Bronchial epithelial cell (primary cell): ENCODE measurements at regions not wholly inside any gene's neighbourhood (a gene's known extent, or its start where the extent isn't known, plus 50 kb on each side); places are given as distances from the start of the nearest gene placed in this dataset.

Experiments
- DNase-seq: peaks from one replicate; pipeline ENCODE4 v3.0.0-alpha.2; 2010; ENCODE audit warnings: low read depth
- FAIRE-seq: peaks from 2 replicates; lab custom pipeline; 2011; peaks lifted over from hg19 to GRCh38; lab: Jason Lieb, UNC
- H3K27me3 ChIP-seq: 2 replicates; pipeline ENCODE4 v1.5.1; 2011; ENCODE audit warnings: low read length; ENCODE audit not compliant: control insufficient read depth, insufficient read depth
- H3K36me3 ChIP-seq: 2 replicates; pipeline ENCODE4 v1.5.1; 2011; ENCODE audit warnings: low read length; ENCODE audit not compliant: control insufficient read depth, insufficient read depth
- H3K4me3 ChIP-seq: 2 replicates; pipeline ENCODE4 v1.5.1; 2011; ENCODE audit warnings: mild to moderate bottlenecking, low read depth, low read length, control low read depth
- TF ChIP-seq, protein P1 (sequence below): IDR thresholded peaks from 2 replicates; pipeline ENCODE4 v1.5.1; 2011; ENCODE audit warnings: mild to moderate bottlenecking, moderate library complexity, low read length, control low read depth, inconsistent platforms; ENCODE audit not compliant: insufficient read depth, severe bottlenecking

DNA sequence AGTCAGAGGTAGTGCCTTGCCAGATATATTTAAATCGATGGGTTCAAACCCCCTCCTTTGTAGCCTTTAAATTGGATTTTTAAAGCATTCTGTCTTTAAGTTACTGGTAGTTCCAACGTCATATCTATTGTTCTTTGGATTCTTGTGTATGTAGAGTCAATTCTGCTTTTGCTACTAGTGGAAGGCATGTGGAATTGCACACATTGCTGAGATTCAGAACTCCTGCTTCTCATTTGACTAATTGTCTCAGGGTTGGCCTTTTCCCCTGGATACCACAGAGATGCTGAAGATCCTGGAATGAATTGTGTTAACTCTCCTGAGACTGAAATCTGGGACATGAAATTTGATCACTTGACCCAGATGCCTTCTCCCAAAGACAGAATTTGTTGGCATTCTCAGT lies 328.3 kb upstream of the RPS6KA3 start:
- DNase-seq: peak; percentile 3
- H3K27me3 ChIP-seq: no peaks in the 10 kb centered on the region
- TF ChIP-seq, protein P1, sequence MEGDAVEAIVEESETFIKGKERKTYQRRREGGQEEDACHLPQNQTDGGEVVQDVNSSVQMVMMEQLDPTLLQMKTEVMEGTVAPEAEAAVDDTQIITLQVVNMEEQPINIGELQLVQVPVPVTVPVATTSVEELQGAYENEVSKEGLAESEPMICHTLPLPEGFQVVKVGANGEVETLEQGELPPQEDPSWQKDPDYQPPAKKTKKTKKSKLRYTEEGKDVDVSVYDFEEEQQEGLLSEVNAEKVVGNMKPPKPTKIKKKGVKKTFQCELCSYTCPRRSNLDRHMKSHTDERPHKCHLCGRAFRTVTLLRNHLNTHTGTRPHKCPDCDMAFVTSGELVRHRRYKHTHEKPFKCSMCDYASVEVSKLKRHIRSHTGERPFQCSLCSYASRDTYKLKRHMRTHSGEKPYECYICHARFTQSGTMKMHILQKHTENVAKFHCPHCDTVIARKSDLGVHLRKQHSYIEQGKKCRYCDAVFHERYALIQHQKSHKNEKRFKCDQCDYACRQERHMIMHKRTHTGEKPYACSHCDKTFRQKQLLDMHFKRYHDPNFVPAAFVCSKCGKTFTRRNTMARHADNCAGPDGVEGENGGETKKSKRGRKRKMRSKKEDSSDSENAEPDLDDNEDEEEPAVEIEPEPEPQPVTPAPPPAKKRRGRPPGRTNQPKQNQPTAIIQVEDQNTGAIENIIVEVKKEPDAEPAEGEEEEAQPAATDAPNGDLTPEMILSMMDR: no peak
- H3K36me3 ChIP-seq: no peaks in the 10 kb centered on the region
- no peak for FAIRE-seq
- no peak overlapping the region for H3K4me3 ChIP-seq

GRCh38 chrX:20593836-20594235 lies 327.1 kb upstream of the RPS6KA3 start:
- no peaks in the 10 kb centered on the region for H3K36me3 ChIP-seq

GRCh38 chrX:20593402-20593801 lies 326.7 kb upstream of the RPS6KA3 start:
- Histone ChIP-seq H3K27me3 (no peaks in the 10 kb centered on the region), H3K4me3 (no peak overlapping the region), H3K36me3 (no peaks in the 10 kb centered on the region)
- DNase-seq (no peak), FAIRE-seq (no peak)
- TF ChIP-seq, protein P1: no peak

More at GRCh38 chrX:20593836-20594235, 327.1 kb upstream of the RPS6KA3 start:
- TF ChIP-seq, protein P1: no peak
- no peak for FAIRE-seq
- H3K4me3 ChIP-seq: no peak overlapping the region
- H3K27me3 ChIP-seq: no peaks in the 10 kb centered on the region
- no peak for DNase-seq

DNA sequence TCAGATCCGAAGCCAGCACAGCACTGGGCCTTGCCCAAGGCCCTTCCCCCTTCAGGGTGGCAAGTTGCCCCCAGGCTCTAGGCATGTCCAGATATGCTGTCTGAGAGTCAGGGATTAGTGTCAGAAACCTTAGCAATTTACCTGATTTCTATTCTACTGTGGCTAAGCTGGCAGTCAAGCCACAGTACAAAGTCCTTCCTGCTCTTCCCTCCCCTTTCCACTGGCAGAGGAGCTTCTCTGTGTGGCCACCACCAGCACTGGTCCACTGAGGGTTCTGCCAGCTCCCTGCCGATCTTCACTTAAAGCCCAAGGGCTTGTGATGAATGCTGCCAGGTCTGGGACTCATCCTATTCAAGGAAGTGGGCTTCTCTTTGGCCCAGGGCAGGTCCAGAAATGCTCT lies 324.5 kb upstream of the RPS6KA3 start:
- FAIRE-seq (no peak), DNase-seq (no peak)
- Histone ChIP-seq H3K4me3 (no peak overlapping the region), H3K36me3 (no peaks in the 10 kb centered on the region), H3K27me3 (no peaks in the 10 kb centered on the region)
- TF ChIP-seq, protein P1: no peak

DNA sequence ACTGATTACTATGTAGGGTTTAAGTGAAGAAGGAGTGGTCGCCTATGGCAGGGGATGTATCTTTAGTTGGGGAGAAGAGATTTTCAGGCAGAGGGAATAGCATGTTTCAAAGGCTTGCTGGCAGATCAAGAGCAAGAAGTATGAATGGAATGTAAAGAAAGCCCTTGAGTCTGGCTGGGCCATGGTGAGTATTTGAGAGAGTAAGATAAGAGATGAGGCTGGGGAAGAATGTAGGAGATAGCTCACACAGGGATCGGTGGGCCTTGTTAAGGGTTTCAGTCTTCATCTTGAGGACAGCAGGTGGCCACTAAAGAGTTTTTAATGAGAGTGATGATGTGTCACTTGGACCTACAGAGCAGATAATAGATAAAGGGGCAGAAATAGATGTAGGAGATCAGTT lies 319.1 kb upstream of the RPS6KA3 start:
- H3K36me3 ChIP-seq: no peaks in the 10 kb centered on the region
- DNase-seq (no peak), FAIRE-seq (no peak)
- no peaks in the 10 kb centered on the region for H3K27me3 ChIP-seq
- H3K4me3 ChIP-seq: no peak overlapping the region
- TF ChIP-seq, protein P1: no peak

DNA sequence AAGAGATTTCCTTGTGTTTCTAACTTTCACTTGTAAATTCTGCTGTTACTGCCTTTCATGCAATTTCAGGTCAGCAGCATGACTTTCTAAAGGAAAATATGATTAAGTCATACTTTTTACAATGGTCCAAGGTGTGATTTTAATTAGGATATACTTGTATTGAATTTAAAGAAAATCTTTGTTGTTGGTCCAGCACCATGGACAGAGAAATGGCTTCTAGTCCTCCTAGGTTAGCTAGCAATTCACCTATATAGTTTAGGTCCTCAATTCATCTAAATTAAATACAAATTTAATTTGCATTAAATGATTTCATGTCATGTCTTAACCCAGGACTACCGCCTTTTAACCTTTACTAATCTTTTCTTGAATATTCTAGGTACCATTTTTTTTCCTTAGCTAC lies 304.9 kb upstream of the RPS6KA3 start:
- TF ChIP-seq, protein P1: no peak
- Histone ChIP-seq H3K36me3 (no peaks in the 10 kb centered on the region), H3K4me3 (no peak overlapping the region), H3K27me3 (no peaks in the 10 kb centered on the region)
- no peak for FAIRE-seq
- DNase-seq: no peak
